ENCODE measurements at regions not wholly inside any gene's neighbourhood (a gene's known extent, or its start where the extent isn't known, plus 50 kb on each side); places are given as distances from the start of the nearest gene placed in this dataset.

DNA sequence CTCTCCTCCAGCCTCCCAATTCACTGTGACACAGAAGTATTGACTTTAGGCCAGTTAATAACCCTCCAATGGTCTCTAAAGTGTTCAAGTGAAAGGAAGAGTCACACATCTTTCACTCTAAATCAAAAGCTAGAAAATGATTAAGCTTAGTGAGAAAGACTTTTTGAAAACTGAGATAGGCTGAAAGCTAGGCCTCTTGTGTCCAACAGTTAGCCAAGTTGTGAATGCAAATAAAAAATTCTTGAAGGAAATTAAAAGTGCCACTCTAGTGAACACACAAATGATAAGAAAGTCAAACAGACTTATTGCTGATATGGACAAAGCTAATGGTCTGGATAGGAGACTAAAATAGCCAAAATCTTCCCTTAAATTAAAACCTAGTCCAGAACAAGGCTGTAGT is 687.2 kb downstream of the TRIML1 start:
- DNase-seq (ENCODE audit: low spot score): no peak

GRCh38 chr4:188839704-188840103 is 700.5 kb downstream of the TRIML1 start:
- DNase-seq (ENCODE audit: low spot score): no peak

DNA sequence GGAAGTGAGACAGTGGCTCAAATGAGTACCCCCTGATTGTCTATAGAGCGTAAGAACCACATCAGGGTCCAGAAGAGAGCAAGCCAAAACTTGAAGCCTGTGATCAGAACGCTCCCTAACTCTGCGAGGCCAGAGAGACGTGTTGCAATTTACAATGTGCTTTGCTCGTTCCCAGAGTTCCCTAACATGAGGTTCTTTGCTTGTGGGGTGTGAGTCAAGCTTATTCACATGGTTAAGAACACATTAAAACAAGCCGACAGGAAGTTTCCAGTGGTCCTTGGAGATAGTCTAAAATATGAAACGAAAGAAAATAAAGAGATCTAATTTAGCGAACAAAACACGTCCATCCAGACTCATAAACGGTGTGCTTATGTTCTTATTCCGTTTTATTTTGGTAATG is 702.3 kb downstream of the TRIML1 start:
- DNase-seq (ENCODE audit: low spot score): no peak

DNA sequence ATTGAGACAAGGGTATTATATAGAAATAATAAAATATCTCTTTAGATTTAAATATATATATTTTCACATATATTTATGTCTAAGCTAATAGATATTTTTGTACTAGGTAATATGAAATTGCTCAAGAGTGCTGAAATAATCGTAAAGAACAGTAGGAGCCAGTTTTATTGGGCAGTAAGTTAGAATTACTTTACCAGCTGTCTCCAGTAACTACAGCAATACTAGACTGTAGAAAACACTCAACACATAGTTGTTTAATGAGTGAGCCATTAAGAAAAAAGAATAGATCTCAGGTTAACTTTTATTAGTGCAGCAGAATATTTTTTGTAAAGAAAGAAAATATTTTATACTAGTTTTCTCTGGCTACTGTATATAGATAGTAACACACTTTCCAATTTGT is 715.2 kb downstream of the TRIML1 start:
- no peak for DNase-seq (ENCODE audit: low spot score)

DNA sequence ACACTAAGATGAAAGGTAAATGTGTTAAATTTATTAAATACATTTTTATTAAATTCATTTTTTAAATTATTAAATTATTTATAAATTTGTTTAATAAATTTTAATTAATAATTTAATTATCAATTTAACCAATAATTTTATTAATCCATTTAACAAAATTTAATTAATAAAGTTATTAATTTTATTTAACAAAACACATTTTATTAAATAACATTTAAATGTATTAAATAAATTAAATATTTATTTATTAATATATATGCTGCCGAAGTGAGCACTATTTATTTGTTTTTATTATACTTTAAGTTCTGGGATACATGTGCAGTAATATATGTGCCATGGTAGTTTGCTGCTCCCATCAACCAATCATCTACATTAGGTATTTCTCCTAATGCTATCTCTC is 719.5 kb downstream of the TRIML1 start:
- no peak for DNase-seq (ENCODE audit: low spot score)

DNA sequence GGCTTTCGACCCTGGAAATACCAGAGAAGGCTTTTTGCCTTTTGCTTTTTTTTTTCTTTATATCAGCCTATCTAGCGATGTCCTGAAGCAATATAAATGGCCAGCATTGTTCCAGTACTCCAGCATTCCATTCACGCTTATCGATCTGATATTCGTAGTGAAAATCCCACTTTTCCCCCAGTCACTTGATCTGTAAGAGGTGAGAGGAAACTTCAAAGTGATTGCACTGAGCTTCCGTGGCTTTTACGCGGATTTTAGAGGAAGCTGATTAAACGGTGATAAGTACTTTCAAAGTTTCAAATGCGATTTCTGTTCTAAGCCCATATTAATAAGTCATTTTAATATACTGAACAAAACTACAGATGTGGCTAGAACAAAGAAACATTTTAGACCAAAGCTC is 725.5 kb downstream of the TRIML1 start:
- no peak for DNase-seq (ENCODE audit: low spot score)

DNA sequence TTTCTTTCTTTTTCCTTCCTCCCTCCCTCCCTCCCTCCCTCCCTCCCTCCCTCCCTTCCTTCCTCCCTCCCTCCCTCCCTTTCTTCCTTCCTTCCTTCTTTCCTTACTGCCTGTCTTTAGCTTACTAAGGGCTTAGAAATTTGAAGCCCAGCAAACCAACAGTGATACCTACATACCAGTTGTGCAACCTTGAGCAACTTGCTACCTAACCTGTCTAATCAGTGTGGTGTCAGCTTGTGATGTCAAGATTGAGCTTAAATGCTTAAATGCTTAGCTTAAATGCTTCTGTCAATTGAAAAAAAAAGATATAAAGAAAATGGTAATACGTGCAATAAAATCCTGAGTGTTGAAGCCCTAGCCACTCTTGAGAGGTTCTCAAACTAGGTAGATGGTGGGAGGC is 728.6 kb downstream of the TRIML1 start:
- no peak for DNase-seq (ENCODE audit: low spot score)

GRCh38 chr4:188869581-188869980 is 730.3 kb downstream of the TRIML1 start:
- DNase-seq (ENCODE audit: low spot score): no peak

DNA sequence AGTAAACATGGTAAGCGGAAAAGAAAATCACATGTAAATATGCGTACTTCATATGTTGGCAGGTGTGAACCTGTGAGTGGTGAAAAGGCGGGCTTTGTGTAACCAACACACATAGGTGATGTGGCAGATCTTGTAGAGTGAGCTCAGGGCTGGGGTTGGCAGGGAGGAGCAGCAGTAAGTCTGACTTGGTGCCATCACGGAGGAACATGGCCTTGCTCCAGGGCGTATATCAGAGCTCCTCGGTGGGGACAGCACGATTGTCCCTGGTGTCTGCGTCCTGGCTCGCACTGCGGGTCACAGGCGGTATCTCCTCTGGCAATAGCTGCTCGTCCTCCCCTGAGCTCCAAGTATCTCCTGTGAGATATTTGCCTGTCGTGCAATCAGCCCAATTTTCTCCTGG is 733.6 kb downstream of the TRIML1 start:
- DNase-seq (ENCODE audit: low spot score): no peak

DNA sequence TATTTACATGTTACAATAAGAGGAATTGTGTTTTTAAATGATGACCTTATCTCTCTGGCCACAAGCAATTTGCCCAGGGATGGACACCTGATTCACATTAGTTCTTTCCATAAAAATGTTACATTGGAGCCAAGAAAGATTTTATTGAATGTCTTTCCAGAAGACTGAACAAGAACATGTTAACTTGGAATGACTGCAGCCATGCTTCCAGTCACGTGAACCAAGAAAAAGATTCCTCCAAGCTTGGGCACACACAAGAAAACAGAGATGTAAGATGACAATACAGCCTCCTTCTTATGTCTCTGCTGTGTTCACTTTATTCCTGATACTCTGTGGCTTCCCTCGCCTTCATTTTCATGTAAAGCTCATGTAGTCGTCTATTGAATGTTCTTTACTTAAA is 737.6 kb downstream of the TRIML1 start:
- no peak for DNase-seq (ENCODE audit: low spot score)

DNA sequence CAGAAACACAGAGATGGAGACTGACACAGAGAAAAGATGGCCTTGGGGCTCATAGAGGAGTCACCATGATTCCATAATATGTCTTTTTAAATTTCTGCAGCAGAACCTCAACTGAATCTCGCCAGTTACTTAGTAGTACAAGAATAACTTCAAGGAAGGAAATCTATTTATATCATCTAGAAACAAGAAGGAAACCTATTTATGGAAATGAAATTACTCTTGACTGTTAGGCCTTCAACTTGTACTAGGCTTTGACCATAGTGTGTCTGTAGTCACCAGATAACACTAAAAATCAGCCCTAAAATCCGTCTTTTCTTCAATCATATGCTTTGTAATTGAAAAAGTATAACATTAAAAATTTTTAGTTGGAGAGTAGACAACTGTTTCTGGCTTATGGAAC is 740.4 kb downstream of the TRIML1 start:
- no peak for DNase-seq (ENCODE audit: low spot score)

DNA sequence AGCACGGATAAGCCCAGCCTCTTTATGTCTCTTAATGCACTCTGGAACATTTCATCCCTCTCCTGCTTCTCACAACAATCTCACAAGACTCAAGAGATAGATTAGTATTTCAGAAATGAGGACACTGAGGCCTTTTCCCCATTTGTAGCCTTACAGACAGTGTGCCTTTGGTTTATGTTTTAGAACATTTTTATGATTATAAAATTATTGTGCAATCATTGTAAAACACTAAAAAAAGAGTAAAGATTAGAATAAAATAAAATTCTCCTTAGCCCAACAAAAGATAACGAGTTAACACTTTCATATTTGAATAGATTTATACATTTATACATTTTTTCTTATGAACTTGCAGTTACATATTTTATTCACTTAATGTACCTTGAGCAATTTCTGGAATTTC is 748.7 kb downstream of the TRIML1 start:
- DNase-seq (ENCODE audit: low spot score): no peak

DNA sequence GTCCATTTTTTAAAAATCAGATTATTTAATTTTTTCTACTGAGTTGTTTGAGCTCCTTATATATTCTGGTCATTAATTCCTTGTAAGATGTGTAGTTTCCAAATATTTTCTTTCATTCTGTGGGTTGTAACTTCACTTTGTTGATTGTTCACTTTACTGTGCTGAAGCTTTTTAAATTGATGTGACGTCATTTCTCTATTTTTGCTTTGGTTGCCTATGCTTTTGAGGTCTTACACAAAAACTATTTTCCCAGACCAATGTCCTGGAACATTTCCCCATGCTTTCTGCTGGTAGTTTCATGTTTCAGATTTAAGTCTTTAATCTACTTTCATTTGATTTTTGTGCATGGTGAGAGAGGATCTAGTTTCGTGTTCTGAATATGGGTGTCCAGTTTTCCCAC is 753.6 kb downstream of the TRIML1 start:
- no peak for DNase-seq (ENCODE audit: low spot score)

DNA sequence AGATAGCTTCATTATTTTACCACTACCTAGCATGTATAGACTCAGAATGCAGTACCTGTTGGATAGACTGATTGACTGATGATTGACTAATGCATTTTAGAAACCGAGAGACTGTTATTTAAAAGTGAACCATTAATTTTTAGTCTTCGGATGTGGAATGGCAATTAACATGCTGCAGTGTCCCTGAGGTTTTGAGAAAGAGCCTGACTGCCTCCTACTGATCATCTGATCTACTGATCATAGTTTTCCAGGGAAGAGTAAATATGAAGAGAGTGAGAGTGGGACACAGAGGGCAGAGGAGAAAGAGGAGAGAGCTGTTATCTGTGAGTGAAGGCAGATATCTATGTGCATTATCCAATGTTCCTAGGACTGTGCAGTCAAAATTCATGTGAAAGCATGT is 764.7 kb downstream of the TRIML1 start:
- DNase-seq (ENCODE audit: low spot score): no peak

- DNase-seq (ENCODE audit: low spot score): no peak
Observed at GRCh38 chr4:188904617-188905016, 765.4 kb downstream of the TRIML1 start.

DNA sequence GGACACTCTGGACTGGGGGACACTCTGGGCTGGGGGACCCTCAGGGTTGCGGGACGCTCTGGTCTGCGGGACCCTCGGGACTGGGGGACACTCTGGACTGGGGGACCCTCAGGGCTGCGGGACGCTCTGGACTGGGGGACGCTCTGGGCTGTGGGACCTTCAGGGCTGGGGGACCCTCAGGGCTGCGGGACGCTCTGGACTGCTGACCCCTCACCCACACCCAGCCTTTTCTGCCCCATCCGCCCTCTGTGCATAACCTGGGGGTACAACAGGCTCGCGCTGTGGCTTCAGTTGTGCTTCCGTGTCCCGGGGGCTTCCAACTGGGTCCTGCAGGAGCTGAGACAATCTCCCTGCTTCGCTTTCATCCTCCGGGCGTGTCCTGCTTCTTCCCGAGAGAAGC is 766.0 kb downstream of the TRIML1 start:
- DNase-seq (ENCODE audit: low spot score): no peak

DNA sequence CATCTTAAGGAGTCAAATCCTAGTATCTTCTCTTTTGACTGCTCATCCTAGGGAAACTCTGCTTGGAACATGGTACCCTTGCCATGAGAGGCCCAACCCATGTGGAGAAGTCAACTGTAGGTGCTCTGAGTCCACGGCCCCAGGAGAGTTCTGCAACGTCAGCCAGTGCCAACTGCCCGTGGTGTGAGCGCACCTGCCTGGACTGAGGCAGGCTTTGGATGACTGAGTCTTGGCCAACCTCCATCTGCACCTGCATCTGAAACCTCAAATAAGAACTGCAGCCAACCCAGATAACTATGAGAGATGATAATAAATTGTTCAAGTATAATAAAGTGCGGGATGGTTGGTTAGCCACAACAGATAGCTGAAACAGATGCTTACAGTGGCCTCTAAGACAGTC is 772.0 kb downstream of the TRIML1 start:
- no peak for DNase-seq (ENCODE audit: low spot score)

GRCh38 chr4:188911707-188912106 is 772.5 kb downstream of the TRIML1 start:
- no peak for DNase-seq (ENCODE audit: low spot score)

DNA sequence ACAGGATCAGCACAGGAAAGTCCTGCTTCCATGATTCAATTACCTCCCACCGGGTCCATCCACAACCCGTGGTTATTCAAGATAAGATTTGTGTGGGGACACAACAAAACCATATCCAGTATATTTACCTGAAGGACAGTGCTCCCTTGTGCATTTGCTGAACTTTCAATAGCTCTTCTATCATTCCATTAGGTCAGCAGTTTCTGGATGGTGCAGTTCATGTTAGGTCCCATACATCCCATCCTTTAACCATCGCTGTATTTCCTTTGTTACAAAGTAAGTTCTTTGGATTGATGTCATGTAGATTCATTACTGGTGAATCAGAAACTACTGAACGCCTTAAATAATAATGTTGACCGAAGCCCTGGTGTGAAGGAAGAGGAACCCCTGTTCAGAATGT is 775.9 kb downstream of the TRIML1 start:
- no peak for DNase-seq (ENCODE audit: low spot score)

DNA sequence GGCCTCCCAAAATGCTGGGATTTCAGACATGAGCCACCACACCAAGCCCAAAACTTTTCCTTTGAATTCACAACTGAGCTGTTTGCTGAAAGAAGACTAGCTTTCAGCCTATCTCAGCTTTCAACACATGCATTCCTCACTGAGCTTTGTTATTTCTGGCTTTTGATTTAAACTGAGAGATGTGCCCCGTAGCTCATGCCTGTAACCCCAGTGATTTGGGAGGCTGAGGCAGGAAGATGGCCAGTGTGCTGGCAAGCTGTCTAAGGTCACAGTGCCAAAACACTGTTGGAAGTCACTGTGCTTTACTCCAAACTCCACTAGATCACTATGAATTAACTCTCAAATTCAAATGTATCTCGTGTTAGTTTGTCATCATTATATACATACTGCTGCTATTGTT is 779.5 kb downstream of the TRIML1 start:
- DNase-seq (ENCODE audit: low spot score): no peak

DNA sequence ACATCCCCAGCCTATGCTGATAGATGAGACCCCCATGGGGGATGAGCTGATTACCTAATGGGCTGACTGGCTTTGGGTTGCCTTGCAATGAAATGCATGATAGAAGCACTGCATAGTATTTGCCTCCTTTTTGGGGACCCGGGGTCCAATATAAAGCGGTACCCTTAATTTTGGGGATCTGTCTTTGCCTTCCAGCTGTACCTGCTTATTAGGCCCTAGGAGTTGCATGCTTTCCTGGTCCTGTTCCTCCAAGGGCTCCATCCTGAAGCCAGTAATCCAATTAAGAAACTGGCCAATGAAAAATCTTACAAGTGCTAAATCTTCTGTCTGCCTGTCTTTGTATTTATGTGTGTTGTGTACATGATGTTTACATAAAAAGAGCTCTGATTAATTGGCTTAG is 791.6 kb downstream of the TRIML1 start:
- DNase-seq (ENCODE audit: low spot score): no peak

GRCh38 chr4:188934320-188934962 is 795.2 kb downstream of the TRIML1 start:
- DNase-seq (ENCODE audit: low spot score): no peak

DNA sequence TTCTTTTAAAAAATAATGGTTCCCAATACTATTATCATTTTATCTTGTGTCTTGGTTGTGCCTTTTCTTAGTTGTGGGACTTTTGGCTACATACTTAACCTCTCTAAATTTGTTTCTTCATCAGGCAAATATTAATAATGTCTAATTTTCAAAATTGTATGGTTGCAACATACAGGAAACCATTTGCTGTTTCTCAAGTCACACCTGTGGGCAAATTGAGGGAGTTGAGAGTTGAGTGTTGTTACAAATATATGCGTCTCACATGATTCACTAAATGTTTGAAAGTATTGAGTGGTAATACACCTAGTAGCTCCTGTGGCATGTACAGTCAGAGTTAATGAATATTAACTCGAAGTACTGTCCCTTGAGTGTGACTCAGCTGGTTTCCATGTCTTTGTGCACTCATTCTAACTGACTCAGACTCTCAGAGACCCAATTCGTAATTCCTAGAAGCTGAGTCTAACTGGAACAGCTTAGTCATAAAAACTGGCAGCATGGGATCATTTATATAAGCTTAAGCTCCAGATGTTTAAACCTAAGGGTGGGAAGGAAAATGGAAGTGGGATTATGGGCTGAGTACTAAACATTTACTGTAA is 802.4 kb downstream of the TRIML1 start:
- no peak for DNase-seq (ENCODE audit: low spot score)

DNA sequence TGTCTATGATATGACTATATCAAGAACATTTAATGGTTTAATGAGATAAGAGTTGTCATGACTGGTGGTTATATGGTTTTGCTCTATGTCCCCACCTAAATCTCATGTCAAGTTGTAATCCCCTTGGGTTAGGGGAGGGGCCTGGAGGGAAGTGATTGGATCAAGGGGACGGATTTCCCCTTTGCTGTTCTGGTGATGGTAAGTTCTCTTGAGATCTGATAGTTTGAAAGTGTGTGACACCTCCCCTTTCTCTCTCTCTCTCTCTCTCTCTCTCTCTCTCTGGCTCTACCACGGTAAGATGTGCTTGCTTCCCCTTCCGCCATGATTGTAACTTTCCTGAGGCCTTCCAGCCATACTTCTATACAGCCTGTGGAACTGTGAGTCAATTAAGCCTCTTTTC is 803.4 kb downstream of the TRIML1 start:
- no peak for DNase-seq (ENCODE audit: low spot score)

Data from globus pallidus (tissue), 1 donor.